ENCODE measurements at regions not wholly inside any gene's neighbourhood (a gene's known extent, or its start where the extent isn't known, plus 50 kb on each side); places are given as distances from the start of the nearest gene placed in this dataset.

- no peaks in the 10 kb centered on the region for H3F3A ChIP-seq (ENCODE audit: low read depth)
- H3K9me3 ChIP-seq (ENCODE audit: insufficient read depth, low read depth, low read length): no peaks in the 10 kb centered on the region
- no peaks in the 10 kb centered on the region for H3K4me1 ChIP-seq (ENCODE audit: insufficient read depth, low read length, poor library complexity, severe bottlenecking)
- TF ChIP-seq EZH2phosphoT487 (IDR thresholded peaks at IDR 0.05; ENCODE audit: borderline replicate concordance) (no peak), CTCF (conservative IDR thresholded peaks at IDR 0.05; ENCODE audit: low read length) (no peak)
- no peaks in the 10 kb centered on the region for H3K36me3 ChIP-seq (ENCODE audit: insufficient read depth, low read length)
- H2AFZ ChIP-seq (ENCODE audit: low read length): no peak overlapping the region
- no peaks in the 10 kb centered on the region for H3K9me2 ChIP-seq (replicated peaks; ENCODE audit: low read depth, low read length)
- H4K20me1 ChIP-seq (ENCODE audit: insufficient read depth, low read length, poor library complexity, severe bottlenecking): no peaks in the 10 kb centered on the region
- no peaks in the 10 kb centered on the region for H3K79me2 ChIP-seq (ENCODE audit: insufficient read depth, low read length)
- H3K27me3 ChIP-seq (ENCODE audit: insufficient read depth, low read length, poor library complexity, severe bottlenecking): no peaks in the 10 kb centered on the region
- no peak overlapping the region for H3K9ac ChIP-seq (ENCODE audit: low read depth, low read length, poor library complexity, severe bottlenecking)
- no peak overlapping the region for H3K4me3 ChIP-seq (ENCODE audit: low read length, poor library complexity, severe bottlenecking)
- H3K4me2 ChIP-seq (ENCODE audit: low read depth, low read length, poor library complexity, severe bottlenecking): no peak overlapping the region
Measured at GRCh38 chr14:30445852-30446251, 113.1 kb upstream of the G2E3 start.

GRCh38 chr14:30450631-30451545 is 108.1 kb upstream of the G2E3 start:
- no peaks in the 10 kb centered on the region for H3K27me3 ChIP-seq (ENCODE audit: insufficient read depth, low read length, poor library complexity, severe bottlenecking)
- TF ChIP-seq EZH2phosphoT487 (IDR thresholded peaks at IDR 0.05; ENCODE audit: borderline replicate concordance) (no peak), CTCF (conservative IDR thresholded peaks at IDR 0.05; ENCODE audit: low read length) (no peak)
- H3K4me3 ChIP-seq (ENCODE audit: low read length, poor library complexity, severe bottlenecking): no peak overlapping the region
- H3K36me3 ChIP-seq (ENCODE audit: insufficient read depth, low read length): no peaks in the 10 kb centered on the region
- H3K79me2 ChIP-seq (ENCODE audit: insufficient read depth, low read length): no peaks in the 10 kb centered on the region
- peaks cover 20% of the 10 kb centered on the region for H3K4me1 ChIP-seq (ENCODE audit: insufficient read depth, low read length, poor library complexity, severe bottlenecking)
- no peak overlapping the region for H2AFZ ChIP-seq (ENCODE audit: low read length)
- H3K9ac ChIP-seq (ENCODE audit: low read depth, low read length, poor library complexity, severe bottlenecking): no peak overlapping the region
- H3K9me2 ChIP-seq (replicated peaks; ENCODE audit: low read depth, low read length): no peaks in the 10 kb centered on the region
- no peaks in the 10 kb centered on the region for H3F3A ChIP-seq (ENCODE audit: low read depth)
- H4K20me1 ChIP-seq (ENCODE audit: insufficient read depth, low read length, poor library complexity, severe bottlenecking): no peaks in the 10 kb centered on the region
- H3K9me3 ChIP-seq (ENCODE audit: insufficient read depth, low read depth, low read length): no peaks in the 10 kb centered on the region
- no peak overlapping the region for H3K4me2 ChIP-seq (ENCODE audit: low read depth, low read length, poor library complexity, severe bottlenecking)

GRCh38 chr14:30456296-30456695 is 102.7 kb upstream of the G2E3 start:
- Histone ChIP-seq H3K4me1 (ENCODE audit: insufficient read depth, low read length, poor library complexity, severe bottlenecking) (peaks cover 20% of the 10 kb centered on the region), H3K36me3 (ENCODE audit: insufficient read depth, low read length) (no peaks in the 10 kb centered on the region), H3K4me2 (ENCODE audit: low read depth, low read length, poor library complexity, severe bottlenecking) (no peak overlapping the region), H3K27me3 (ENCODE audit: insufficient read depth, low read length, poor library complexity, severe bottlenecking) (no peaks in the 10 kb centered on the region), H3K9me3 (ENCODE audit: insufficient read depth, low read depth, low read length) (no peaks in the 10 kb centered on the region), H3F3A (ENCODE audit: low read depth) (no peaks in the 10 kb centered on the region), H3K9ac (ENCODE audit: low read depth, low read length, poor library complexity, severe bottlenecking) (no peak overlapping the region), H3K4me3 (ENCODE audit: low read length, poor library complexity, severe bottlenecking) (no peak overlapping the region), H4K20me1 (ENCODE audit: insufficient read depth, low read length, poor library complexity, severe bottlenecking) (no peaks in the 10 kb centered on the region), H3K9me2 (replicated peaks; ENCODE audit: low read depth, low read length) (no peaks in the 10 kb centered on the region), H3K79me2 (ENCODE audit: insufficient read depth, low read length) (no peaks in the 10 kb centered on the region), H2AFZ (ENCODE audit: low read length) (no peak overlapping the region)
- no peak for TF ChIP-seq EZH2phosphoT487 (IDR thresholded peaks at IDR 0.05; ENCODE audit: borderline replicate concordance)

All from Loucy (cell line).